Neuronal stem cell (in vitro differentiated cells): ENCODE measurements at regions not wholly inside any gene's neighbourhood (a gene's known extent, or its start where the extent isn't known, plus 50 kb on each side); places are given as distances from the start of the nearest gene placed in this dataset.

ENCODE experiments used
- DNase-seq: peaks from one replicate; pipeline ENCODE4 v3.0.0-alpha.2; 2013; ENCODE audit warnings: low spot score
- H2AFZ ChIP-seq: one replicate; pipeline ENCODE4 v1.6.1; 2013; ENCODE audit warnings: mild to moderate bottlenecking, low read length, inconsistent platforms
- H2AK5ac ChIP-seq: 2 replicates; pipeline ENCODE4 v1.6.1; 2013; ENCODE audit warnings: low read depth, mild to moderate bottlenecking, inconsistent platforms, low read length, moderate library complexity, mixed read lengths
- H2BK120ac ChIP-seq: 2 replicates; pipeline ENCODE4 v1.6.1; 2013; ENCODE audit warnings: low read depth, mild to moderate bottlenecking, inconsistent platforms, low read length, moderate library complexity, mixed read lengths
- H2BK12ac ChIP-seq: one replicate; pipeline ENCODE4 v1.6.1; 2013; ENCODE audit warnings: low read length, inconsistent platforms
- H2BK15ac ChIP-seq: 2 replicates; pipeline ENCODE4 v1.6.1; 2013; ENCODE audit warnings: mild to moderate bottlenecking, low read length, inconsistent platforms, mixed read lengths
- H2BK5ac ChIP-seq: one replicate; pipeline ENCODE4 v1.6.1; 2013; ENCODE audit warnings: inconsistent platforms, mild to moderate bottlenecking, low read length, moderate library complexity
- H3K14ac ChIP-seq: one replicate; pipeline ENCODE4 v1.6.1; 2013; ENCODE audit warnings: low read length, inconsistent platforms
- H3K18ac ChIP-seq: 2 replicates; pipeline ENCODE4 v1.6.1; 2013; ENCODE audit warnings: low read length, inconsistent platforms
- H3K23ac ChIP-seq: 2 replicates; pipeline ENCODE4 v1.6.1; 2013; ENCODE audit warnings: low read depth, mild to moderate bottlenecking, mixed read lengths, low read length, inconsistent platforms; ENCODE audit not compliant: poor library complexity
- H3K27ac ChIP-seq: replicated peaks from 3 replicates; pipeline ENCODE4 v1.5.1; 2013; ENCODE audit warnings: low read length, inconsistent platforms
- H3K27me3 ChIP-seq, 3 experiments: 2 replicates each; pipeline ENCODE4 v1.6.1; 2013; ENCODE audit warnings: low read length in 3 of 3, mild to moderate bottlenecking in 2 of 3, inconsistent platforms in 1 of 3, low read depth in 1 of 3, mixed read lengths in 1 of 3, moderate library complexity in 1 of 3; ENCODE audit not compliant: control insufficient read depth in 3 of 3, insufficient read depth in 3 of 3
- H3K36me3 ChIP-seq, 2 donors: replicated peaks in 1 of 2; 2 replicates each; pipeline ENCODE4 v1.6.1; 2013; ENCODE audit warnings: low read length in 2 of 2; ENCODE audit not compliant: control insufficient read depth in 2 of 2, insufficient read depth in 2 of 2
- H3K4ac ChIP-seq: 2 replicates; pipeline ENCODE4 v1.6.1; 2013; ENCODE audit warnings: inconsistent platforms, mild to moderate bottlenecking, low read length, moderate library complexity
- H3K4me1 ChIP-seq, 2 donors: 1 replicate in 1 of 2; 2 replicates in 1 of 2; pipeline ENCODE4 v1.6.1; 2013; ENCODE audit warnings: low read length in 2 of 2, low read depth in 1 of 2; ENCODE audit not compliant: control insufficient read depth in 2 of 2, insufficient read depth in 1 of 2
- H3K4me2 ChIP-seq: one replicate; pipeline ENCODE4 v1.6.1; 2013; ENCODE audit warnings: mild to moderate bottlenecking, low read length, inconsistent platforms; ENCODE audit not compliant: insufficient read depth, poor library complexity, severe bottlenecking
- H3K4me3 ChIP-seq, 2 donors: 2 replicates each; pipeline ENCODE4 v1.5.1; 2013; ENCODE audit warnings: low read length in 2 of 2, mild to moderate bottlenecking in 2 of 2, inconsistent platforms in 1 of 2, moderate library complexity in 1 of 2
- H3K79me1 ChIP-seq: one replicate; pipeline ENCODE4 v1.6.1; 2013; ENCODE audit warnings: low read depth, mild to moderate bottlenecking, inconsistent platforms, low read length, moderate library complexity
- H3K9ac ChIP-seq: one replicate; pipeline ENCODE4 v1.6.1; 2013; ENCODE audit warnings: mild to moderate bottlenecking, low read depth, low read length, inconsistent platforms; ENCODE audit not compliant: poor library complexity
- H3K9me3 ChIP-seq, 2 donors: replicated peaks in 1 of 2; 2 replicates each; pipeline versions ENCODE3 to v1.6.1; 2013; ENCODE audit warnings: low read length in 2 of 2, mild to moderate bottlenecking in 2 of 2, inconsistent platforms in 1 of 2, low read depth in 1 of 2, mixed read lengths in 1 of 2, moderate library complexity in 1 of 2; ENCODE audit not compliant: control insufficient read depth in 2 of 2, insufficient read depth in 1 of 2
- H4K8ac ChIP-seq: one replicate; pipeline ENCODE4 v1.6.1; 2013; ENCODE audit warnings: low read depth, mild to moderate bottlenecking, inconsistent platforms, low read length, moderate library complexity
- H4K91ac ChIP-seq: one replicate; pipeline ENCODE4 v1.6.1; 2013; ENCODE audit warnings: low read length, low read depth, mild to moderate bottlenecking, inconsistent platforms; ENCODE audit not compliant: poor library complexity
- WGBS, 2 donors: extraction: QIAGEN DNeasy Blood & Tissue Kit; methylation state at CpG; one replicate each; pipeline ENCODE4 v1.1.7; 2013; ENCODE audit warnings: missing lambda C conversion rate in 2 of 2, mixed read lengths in 1 of 2; ENCODE audit not compliant: insufficient read length in 2 of 2, insufficient replicate concordance in 1 of 2; ENCODE audit errors: extremely low coverage in 2 of 2; 5-methylcytosine and 5-hydroxymethylcytosine counted together

GRCh38 chr4:79081973-79082372 is 142.7 kb upstream of the PAQR3 start:
- H3K14ac ChIP-seq, result no peak overlapping the region

GRCh38 chr4:79078339-79078738 is 139.1 kb upstream of the PAQR3 start:
- no peak overlapping the region for H3K4me3 ChIP-seq
- no peak overlapping the region for H3K23ac ChIP-seq
- no peak overlapping the region for H3K18ac ChIP-seq
- WGBS, 2 donors, result no CpG with 5 or more reads among the region's 1 CpG
- peaks cover 0 to 25% of the 10 kb centered on the region in 2 donors for H3K9me3 ChIP-seq
- no peak overlapping the region for H4K91ac ChIP-seq
- no peak overlapping the region for H3K4ac ChIP-seq
- H4K8ac ChIP-seq, result no peak overlapping the region
- H2BK120ac ChIP-seq, result no peak overlapping the region
- H3K79me1 ChIP-seq, result no peaks in the 10 kb centered on the region
- no peak overlapping the region for H2BK5ac ChIP-seq
- H3K14ac ChIP-seq, result no peak overlapping the region
- no peak overlapping the region for H3K9ac ChIP-seq
- no peaks in the 10 kb centered on the region for H3K27me3 ChIP-seq
- no peak for DNase-seq
- H3K27ac ChIP-seq, result no peak overlapping the region
- H2AK5ac ChIP-seq, result no peak overlapping the region
- H3K4me2 ChIP-seq, result no peak overlapping the region
- peaks cover 0 to 8% of the 10 kb centered on the region in 2 donors for H3K4me1 ChIP-seq
- no peak overlapping the region for H2BK15ac ChIP-seq
- no peak overlapping the region for H2BK12ac ChIP-seq
- no peaks in the 10 kb centered on the region for H3K36me3 ChIP-seq
- no peak overlapping the region for H2AFZ ChIP-seq

More at GRCh38 chr4:79081973-79082372, 142.7 kb upstream of the PAQR3 start:
- H3K23ac ChIP-seq, result no peak overlapping the region
- no peaks in the 10 kb centered on the region for H3K79me1 ChIP-seq
- no peak overlapping the region for H3K4me2 ChIP-seq
- H3K27me3 ChIP-seq, result no peaks in the 10 kb centered on the region
- H3K4me1 ChIP-seq, result peaks cover 2 to 19% of the 10 kb centered on the region in 2 donors
- H3K4ac ChIP-seq, result no peak overlapping the region
- no peak overlapping the region for H4K8ac ChIP-seq
- H2BK12ac ChIP-seq, result no peak overlapping the region
- H3K9me3 ChIP-seq, result peaks cover 0 to 20% of the 10 kb centered on the region in 2 donors
- H3K27ac ChIP-seq, result no peak overlapping the region
- no peak overlapping the region for H3K4me3 ChIP-seq
- H3K9ac ChIP-seq, result no peak overlapping the region
- no peak overlapping the region for H2BK120ac ChIP-seq
- no peak overlapping the region for H2AK5ac ChIP-seq
- H2AFZ ChIP-seq, result no peak overlapping the region
- no peak overlapping the region for H2BK15ac ChIP-seq
- H3K18ac ChIP-seq, result no peak overlapping the region
- WGBS, 2 donors, result no CpG with 5 or more reads among the region's 1 CpG
- H2BK5ac ChIP-seq, result no peak overlapping the region
- no peaks in the 10 kb centered on the region for H3K36me3 ChIP-seq
- no peak overlapping the region for H4K91ac ChIP-seq
- no peak for DNase-seq

GRCh38 chr4:79074040-79074439 is 134.8 kb upstream of the PAQR3 start:
- Histone ChIP-seq H3K36me3 (no peaks in the 10 kb centered on the region), H3K79me1 (no peaks in the 10 kb centered on the region), H2BK5ac (no peak overlapping the region), H4K8ac (no peak overlapping the region), H3K23ac (no peak overlapping the region), H2AK5ac (no peak overlapping the region), H2BK15ac (no peak overlapping the region), H2AFZ (no peak overlapping the region), H4K91ac (no peak overlapping the region), H3K4me3 (no peak overlapping the region), H3K27ac (no peak overlapping the region), H3K4me2 (no peak overlapping the region), H3K9me3 (peaks cover 0 to 12% of the 10 kb centered on the region in 2 donors), H3K27me3 (no peaks in the 10 kb centered on the region), H2BK120ac (no peak overlapping the region), H2BK12ac (no peak overlapping the region), H3K4ac (no peak overlapping the region), H3K18ac (no peak overlapping the region), H3K4me1 (no peaks in the 10 kb centered on the region), H3K9ac (no peak overlapping the region), H3K14ac (no peak overlapping the region)
- WGBS, 2 donors, result no CpG with 5 or more reads among the region's 1 CpG
- DNase-seq, result no peak

- no peak overlapping the region for H3K18ac ChIP-seq
- H2BK15ac ChIP-seq, result no peak overlapping the region
- no peak overlapping the region for H2BK12ac ChIP-seq
- no peaks in the 10 kb centered on the region for H3K36me3 ChIP-seq
- peaks cover 0 to 12% of the 10 kb centered on the region in 2 donors for H3K9me3 ChIP-seq
- no peak overlapping the region for H2BK5ac ChIP-seq
- no peaks in the 10 kb centered on the region for H3K27me3 ChIP-seq
- H3K79me1 ChIP-seq, result no peaks in the 10 kb centered on the region
- no peak overlapping the region for H2AFZ ChIP-seq
- no peaks in the 10 kb centered on the region for H3K4me1 ChIP-seq
- no peak overlapping the region for H2BK120ac ChIP-seq
- DNase-seq, result no peak
- no peak overlapping the region for H3K27ac ChIP-seq
- no peak overlapping the region for H2AK5ac ChIP-seq
- H3K4me2 ChIP-seq, result no peak overlapping the region
- H3K4ac ChIP-seq, result no peak overlapping the region
- no peak overlapping the region for H3K14ac ChIP-seq
- H4K91ac ChIP-seq, result no peak overlapping the region
- no peak overlapping the region for H4K8ac ChIP-seq
- no CpG with 5 or more reads among the region's 1 CpG for WGBS, 2 donors
- H3K23ac ChIP-seq, result no peak overlapping the region
- no peak overlapping the region for H3K9ac ChIP-seq
- H3K4me3 ChIP-seq, result no peak overlapping the region
Measured at GRCh38 chr4:79073471-79073870, 134.2 kb upstream of the PAQR3 start.
